ENCODE measurements at regions not wholly inside any gene's neighbourhood (a gene's known extent, or its start where the extent isn't known, plus 50 kb on each side); places are given as distances from the start of the nearest gene placed in this dataset.

- no peak for DNase-seq (ENCODE audit: low read depth)
- TF ChIP-seq CTCF (IDR thresholded peaks at IDR 0.05; ENCODE audit: low read depth, low read length, missing control alignments) = no peak
Measured at GRCh38 chr16:64784635-64785034, 337.2 kb downstream of the CDH11 start.

GRCh38 chr16:64782484-64782883, 339.4 kb downstream of the CDH11 start:
- no peak for DNase-seq (ENCODE audit: low read depth)
- no peak overlapping the region for H3K4me3 ChIP-seq (ENCODE audit: low read depth, low read length)
- no peak for TF ChIP-seq CTCF (IDR thresholded peaks at IDR 0.05; ENCODE audit: low read depth, low read length, missing control alignments)

More at GRCh38 chr16:64784635-64785034, 337.2 kb downstream of the CDH11 start:
- H3K4me3 ChIP-seq (ENCODE audit: low read depth, low read length) = no peak overlapping the region

- DNase-seq (ENCODE audit: low read depth) = no peak
- no peak for TF ChIP-seq CTCF (IDR thresholded peaks at IDR 0.05; ENCODE audit: low read depth, low read length, missing control alignments)
- no peak overlapping the region for H3K4me3 ChIP-seq (ENCODE audit: low read depth, low read length)
Measured at GRCh38 chr16:64780445-64780844, 341.4 kb downstream of the CDH11 start.

GRCh38 chr16:64778777-64779176, 343.1 kb downstream of the CDH11 start:
- no peak for DNase-seq (ENCODE audit: low read depth)
- no peak overlapping the region for H3K4me3 ChIP-seq (ENCODE audit: low read depth, low read length)
- no peak for TF ChIP-seq CTCF (IDR thresholded peaks at IDR 0.05; ENCODE audit: low read depth, low read length, missing control alignments)

GRCh38 chr16:64773638-64774037, 348.2 kb downstream of the CDH11 start:
- DNase-seq (ENCODE audit: low read depth) = no peak
- H3K4me3 ChIP-seq (ENCODE audit: low read depth, low read length) = no peak overlapping the region
- no peak for TF ChIP-seq CTCF (IDR thresholded peaks at IDR 0.05; ENCODE audit: low read depth, low read length, missing control alignments)

GRCh38 chr16:64773184-64773583, 348.7 kb downstream of the CDH11 start:
- TF ChIP-seq CTCF (IDR thresholded peaks at IDR 0.05; ENCODE audit: low read depth, low read length, missing control alignments) = no peak
- H3K4me3 ChIP-seq (ENCODE audit: low read depth, low read length) = no peak overlapping the region
- no peak for DNase-seq (ENCODE audit: low read depth)

- DNase-seq (ENCODE audit: low read depth) = no peak
- H3K4me3 ChIP-seq (ENCODE audit: low read depth, low read length) = no peak overlapping the region
- TF ChIP-seq CTCF (IDR thresholded peaks at IDR 0.05; ENCODE audit: low read depth, low read length, missing control alignments) = no peak
Measured at GRCh38 chr16:64771273-64771672, 350.6 kb downstream of the CDH11 start.

All from GM12864 (cell line).